ENCODE measurements at regions not wholly inside any gene's neighbourhood (a gene's known extent, or its start where the extent isn't known, plus 50 kb on each side); places are given as distances from the start of the nearest gene placed in this dataset.

- DNase-seq = no peak
Measured at GRCh38 chr16:72399811-72400210, 227.9 kb upstream of the PMFBP1 start.

DNA sequence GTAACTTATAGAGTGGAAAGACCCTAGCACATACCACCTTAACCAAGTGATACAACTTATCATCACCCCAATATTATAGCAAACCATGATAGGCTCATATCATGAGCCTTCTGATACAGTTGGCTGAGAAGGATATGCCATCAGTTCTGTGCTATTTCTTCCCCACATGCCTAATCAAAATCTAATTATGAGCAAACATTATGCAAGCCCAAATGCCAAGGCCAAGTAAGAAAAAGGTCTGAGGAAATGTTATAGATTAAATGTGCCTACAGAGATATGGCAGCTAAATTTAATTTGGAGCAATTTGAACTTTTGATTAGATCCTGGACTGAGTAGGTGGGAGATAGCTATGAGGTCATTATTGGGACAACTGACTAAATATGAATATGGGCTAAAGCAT lies 225.9 kb upstream of the PMFBP1 start:
- no peak for DNase-seq

DNA sequence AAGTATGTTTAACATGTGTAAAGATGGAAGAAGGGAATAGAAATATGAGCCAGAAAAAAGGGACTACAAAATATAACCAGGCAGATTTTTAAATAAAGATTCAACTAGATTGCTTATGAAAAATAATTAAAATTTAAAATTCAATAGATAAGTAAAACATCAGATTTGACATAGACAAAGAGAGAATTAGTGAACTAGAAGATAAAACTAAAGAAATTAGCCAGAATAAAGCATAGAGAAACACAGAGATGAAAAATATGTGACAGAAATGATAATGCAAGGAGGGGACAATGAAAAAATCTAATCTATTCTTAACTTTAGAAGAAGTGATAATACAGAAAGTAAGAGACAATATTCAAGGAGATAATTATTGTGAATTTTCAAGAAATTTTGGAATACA lies 222.6 kb upstream of the PMFBP1 start:
- no peak for DNase-seq

DNA sequence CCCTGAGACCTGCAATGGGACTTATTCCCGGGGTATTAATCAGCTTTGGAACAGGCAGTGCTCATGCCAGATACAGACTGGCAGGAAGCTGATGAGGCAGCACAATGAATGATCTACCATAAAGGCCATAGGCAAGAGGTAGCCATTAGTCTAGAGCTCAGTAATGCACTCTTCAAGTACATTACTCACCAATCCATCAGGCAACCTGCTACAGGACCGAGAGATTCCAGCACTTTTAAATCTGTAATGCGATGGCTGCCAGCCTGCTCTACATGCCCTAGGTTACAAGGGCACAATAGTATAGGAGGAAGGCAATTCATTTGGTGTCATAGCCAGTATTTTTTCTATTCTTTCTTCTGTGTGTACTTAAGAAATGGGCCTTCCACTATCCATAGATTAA lies 217.8 kb upstream of the PMFBP1 start:
- DNase-seq = no peak

DNA sequence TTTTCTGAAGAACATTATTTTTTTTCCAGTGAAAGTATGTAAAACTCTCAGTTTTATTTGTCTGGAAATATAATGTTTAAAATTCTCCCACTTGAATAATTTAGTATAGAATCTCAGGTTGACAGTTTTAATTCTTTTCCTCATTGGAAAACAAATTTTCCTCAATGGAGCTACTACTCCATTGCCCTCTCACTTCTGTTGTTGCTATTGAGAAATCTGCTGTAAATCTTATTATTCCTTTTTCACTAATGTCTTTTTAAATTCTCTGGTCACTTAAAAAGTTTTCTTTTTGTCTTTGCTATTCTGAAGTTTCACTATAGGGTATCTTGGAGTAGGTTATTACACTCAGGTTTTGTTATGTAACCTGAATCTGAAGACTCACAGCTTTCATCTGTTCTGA lies 216.1 kb upstream of the PMFBP1 start:
- no peak for DNase-seq

- no peak for DNase-seq
Measured at GRCh38 chr16:72384651-72385050, 212.7 kb upstream of the PMFBP1 start.

- DNase-seq = no peak
Measured at GRCh38 chr16:72380283-72380682, 208.3 kb upstream of the PMFBP1 start.

GRCh38 chr16:72373201-72373600 lies 201.2 kb upstream of the PMFBP1 start:
- DNase-seq = no peak

GRCh38 chr16:72372087-72373045 lies 200.4 kb upstream of the PMFBP1 start:
- no peak for DNase-seq

DNA sequence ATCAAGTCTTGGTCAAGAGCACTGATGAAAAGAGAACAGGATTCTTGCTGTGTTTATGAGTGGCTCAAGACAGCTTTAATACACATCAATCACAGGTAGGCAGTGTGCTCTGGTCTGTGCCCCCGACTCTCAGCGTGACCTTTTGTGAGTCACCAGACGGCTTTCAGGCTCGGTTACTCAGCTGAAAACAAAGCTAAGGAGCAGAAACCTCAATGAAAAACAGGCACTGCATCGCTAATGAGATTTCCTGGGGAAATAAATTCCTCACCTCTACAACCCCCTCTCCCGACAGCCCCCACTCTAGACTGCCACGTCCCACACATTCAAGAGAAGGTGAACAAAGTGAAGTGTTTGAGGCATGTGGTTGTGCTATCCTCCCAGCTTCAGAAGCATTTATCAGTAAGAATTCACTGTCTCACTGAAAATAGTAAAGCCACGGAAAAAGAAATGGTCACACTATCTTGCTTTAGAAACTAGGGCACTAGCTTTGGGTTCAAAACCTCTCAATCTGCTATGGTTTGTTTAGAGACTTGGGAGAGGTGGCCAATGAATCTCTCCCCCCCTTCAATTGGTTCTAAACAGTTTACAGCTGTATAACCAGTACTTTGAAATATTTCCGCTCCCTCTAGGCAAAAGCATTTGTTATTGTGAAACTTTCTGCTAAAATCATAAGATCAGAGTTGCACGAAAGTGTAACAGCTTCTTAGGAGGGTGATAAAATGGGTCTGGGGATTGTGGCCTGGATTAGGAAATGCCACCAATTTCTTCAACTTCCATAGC lies 199.5 kb upstream of the PMFBP1 start:
- no peak for DNase-seq

DNA sequence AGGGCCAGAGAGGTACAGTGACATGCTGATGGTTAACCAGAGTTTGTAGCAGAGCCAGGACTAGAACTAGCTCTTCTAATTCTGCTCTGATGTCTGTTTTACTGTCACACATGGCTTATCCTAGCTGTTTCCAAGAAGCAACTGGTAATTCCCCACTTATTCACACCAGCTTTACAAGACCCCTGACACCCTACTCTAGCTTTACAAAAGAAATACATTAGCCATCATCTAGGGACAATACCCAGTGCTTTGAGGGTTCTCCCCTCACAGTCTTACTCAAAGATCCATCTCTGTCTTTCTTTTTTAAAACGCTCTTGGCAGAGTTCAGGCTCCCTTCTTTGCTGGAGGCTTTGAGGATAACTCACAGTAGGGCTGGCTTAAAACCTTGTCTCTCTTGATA lies 197.3 kb upstream of the PMFBP1 start:
- no peak for DNase-seq

DNA sequence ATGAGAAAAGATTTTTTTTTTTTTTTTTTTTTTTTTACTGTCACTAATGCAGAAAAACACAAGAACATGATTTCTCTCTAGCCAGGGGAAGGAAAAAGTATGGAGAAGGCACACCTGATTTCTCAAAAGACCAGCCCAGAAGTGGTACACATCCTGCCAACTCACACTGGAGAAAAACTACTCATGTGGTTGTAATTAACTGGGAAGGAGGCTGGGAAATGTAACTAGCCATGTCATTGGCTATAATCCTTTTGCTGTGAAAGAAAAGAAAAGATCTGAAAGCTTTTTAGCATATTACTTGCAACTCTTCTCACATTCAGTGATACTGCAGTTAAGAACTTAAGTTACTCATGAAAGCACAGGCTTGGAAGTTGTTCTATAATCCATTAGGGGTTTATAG lies 195.9 kb upstream of the PMFBP1 start:
- DNase-seq = no peak

GRCh38 chr16:72362973-72363372 lies 191.0 kb upstream of the PMFBP1 start:
- DNase-seq = no peak

GRCh38 chr16:72362476-72362875 lies 190.5 kb upstream of the PMFBP1 start:
- DNase-seq = no peak

DNA sequence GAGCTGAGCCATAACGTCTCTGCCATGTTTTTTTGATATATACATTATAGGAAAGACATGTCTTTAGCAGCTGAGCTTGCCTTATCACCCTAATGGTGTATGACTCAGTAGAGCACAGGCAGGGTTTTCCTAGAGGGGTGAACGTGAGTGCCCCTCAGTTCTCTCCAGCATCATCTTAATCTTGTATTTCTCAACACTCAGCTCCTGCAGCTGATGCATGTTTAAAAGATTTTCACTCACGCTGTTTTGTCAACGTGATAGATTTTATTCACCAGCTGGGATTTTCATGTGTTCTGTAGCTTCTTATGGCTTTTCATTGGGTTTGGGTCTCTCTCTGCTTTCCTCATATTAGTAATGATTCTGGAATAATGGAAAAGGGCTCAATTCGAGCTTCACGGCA lies 186.0 kb upstream of the PMFBP1 start:
- no peak for DNase-seq

DNA sequence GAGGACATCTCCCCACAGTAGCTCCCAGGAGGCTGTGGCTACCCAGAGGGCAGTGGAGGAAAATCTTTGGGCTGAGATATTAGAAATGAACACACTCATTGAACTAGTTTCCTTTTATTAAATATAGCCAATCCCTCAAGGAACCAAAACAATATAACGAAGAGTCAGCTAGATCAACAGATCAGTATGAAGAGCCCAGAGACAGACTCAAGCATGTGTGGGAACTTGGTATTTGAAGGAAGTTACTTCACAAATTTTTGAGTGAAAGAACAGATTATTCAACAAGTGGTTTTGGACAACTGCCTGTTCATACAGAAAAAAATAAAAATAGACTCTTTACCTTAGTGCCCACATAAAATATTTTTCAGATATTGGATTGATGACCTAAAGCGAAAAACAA lies 183.6 kb upstream of the PMFBP1 start:
- DNase-seq = no peak

DNA sequence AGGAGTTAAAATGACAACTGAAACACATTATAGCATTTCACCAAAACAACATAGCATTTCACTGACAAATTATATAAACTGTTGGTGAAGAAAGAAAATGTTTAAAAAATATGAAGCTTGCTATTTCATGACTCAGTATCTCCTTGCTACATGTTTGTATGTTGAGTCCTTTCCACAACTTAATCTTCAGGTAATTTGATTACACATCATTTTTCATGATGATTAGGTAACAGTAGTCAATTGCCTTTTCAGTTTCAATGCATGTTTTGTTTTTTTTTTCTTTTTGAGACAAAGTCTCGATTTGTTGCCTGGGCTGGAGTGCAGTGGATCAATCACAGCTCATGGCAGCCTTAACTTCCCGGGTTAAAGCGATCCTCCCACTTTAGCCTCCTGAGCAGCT lies 177.8 kb upstream of the PMFBP1 start:
- DNase-seq = no peak

GRCh38 chr16:72332926-72333325 lies 161.0 kb upstream of the PMFBP1 start:
- DNase-seq = no peak

DNA sequence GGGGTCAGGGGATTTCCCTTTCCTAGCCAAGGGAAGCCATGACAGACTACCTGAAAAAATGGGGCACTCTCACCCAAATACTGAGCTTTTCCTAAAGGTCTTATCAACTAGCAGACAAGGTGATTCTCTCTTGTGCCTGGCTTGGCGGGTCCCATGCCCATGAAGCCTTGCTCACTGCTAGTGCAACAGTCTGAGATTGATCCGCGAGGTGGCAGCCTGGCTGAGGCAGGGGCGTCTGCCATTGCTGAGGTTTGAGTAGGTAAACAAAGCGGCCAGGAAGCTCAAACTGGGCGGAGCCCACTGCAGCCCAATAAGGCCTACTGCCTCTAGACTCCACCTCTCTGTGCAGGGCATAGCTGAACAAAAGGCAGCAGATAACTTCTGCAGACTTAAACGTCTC lies 152.6 kb upstream of the PMFBP1 start:
- DNase-seq = no peak

GRCh38 chr16:72317446-72317845 lies 145.5 kb upstream of the PMFBP1 start:
- no peak for DNase-seq

GRCh38 chr16:72313903-72314302 lies 141.9 kb upstream of the PMFBP1 start:
- no peak for DNase-seq

DNA sequence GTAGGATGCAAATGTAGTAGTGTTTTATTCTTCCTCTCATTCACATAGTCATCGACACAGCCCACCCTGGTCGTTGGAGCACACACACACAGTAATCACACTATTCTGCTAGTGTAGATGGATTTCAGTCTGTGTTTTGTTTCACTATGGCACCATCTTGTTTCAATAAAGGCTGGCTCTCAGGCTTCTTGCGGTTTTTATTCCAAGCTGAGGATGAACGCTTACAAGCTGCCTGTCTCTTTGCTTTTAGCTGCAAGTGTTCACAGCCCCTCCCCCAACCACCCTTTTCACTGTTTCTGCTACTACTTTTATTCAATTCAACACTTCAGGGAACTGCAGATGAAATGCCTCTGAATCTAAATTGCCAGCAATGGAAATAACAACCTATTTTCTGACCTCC lies 140.9 kb upstream of the PMFBP1 start:
- DNase-seq = no peak

GRCh38 chr16:72311426-72311825 lies 139.5 kb upstream of the PMFBP1 start:
- DNase-seq = no peak

DNA sequence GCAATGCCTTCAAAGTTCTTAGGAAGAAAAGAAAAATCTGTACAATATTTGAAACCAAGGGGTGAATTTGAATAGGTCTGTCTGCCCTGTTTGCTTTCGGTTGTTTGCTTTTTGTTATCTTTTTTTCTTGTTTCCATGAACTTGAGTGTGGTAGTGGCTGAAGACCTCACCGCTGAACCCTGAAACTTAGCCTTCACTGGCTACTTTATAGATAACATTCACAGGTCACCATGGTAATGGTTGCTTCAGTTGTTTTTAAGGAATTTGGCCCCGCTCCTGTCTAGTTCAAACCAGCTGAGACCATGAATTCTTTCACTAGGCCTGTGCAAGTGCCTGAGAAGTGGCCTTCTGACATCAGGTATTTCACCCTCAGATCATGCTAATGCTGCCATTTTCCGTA lies 137.0 kb upstream of the PMFBP1 start:
- DNase-seq = no peak

Data from activated T-cell treated with anti-CD3 and anti-CD28 coated beads, Interleukin-2, amount 50 U/mL, for 48 hours (primary cell).